ENCODE measurements at regions not wholly inside any gene's neighbourhood (a gene's known extent, or its start where the extent isn't known, plus 50 kb on each side); places are given as distances from the start of the nearest gene placed in this dataset.

DNA sequence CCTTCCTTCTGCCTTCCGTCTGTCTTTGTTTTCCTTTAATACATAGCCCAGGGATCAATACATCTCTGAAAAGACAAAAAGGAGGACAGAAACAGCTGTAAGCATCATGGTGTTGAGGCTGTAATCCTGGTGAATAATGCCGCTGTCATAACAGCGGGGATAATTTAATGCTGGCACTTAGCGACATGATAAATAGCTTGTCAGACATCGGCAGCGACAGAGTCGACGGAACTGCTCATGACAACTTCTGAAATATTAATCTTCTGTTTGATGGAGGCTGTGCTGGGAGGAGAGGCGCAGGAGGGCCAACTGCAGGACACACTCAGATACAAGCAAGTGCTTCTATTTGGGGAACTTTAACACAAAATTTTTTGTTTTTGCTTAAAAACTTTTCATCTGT lies 602.2 kb downstream of the GALR1 start:
- intact Hi-C loops (cut with micrococcal nuclease; ENCODE audit: unreplicated experiment), result no loop called here
- no peak for DNase-seq (ENCODE audit: low spot score)
- Histone ChIP-seq H3K4me2 (ENCODE audit: low read length) (no peak overlapping the region), H3K9me2 (ENCODE audit: insufficient read depth, low read length) (no peaks in the 10 kb centered on the region), H4K20me1 (ENCODE audit: insufficient read depth, low read length) (no peaks in the 10 kb centered on the region), H3K36me3 (ENCODE audit: insufficient read depth, low read length) (no peaks in the 10 kb centered on the region), H3K4me1 (ENCODE audit: insufficient read depth, low read length, poor library complexity, severe bottlenecking) (no peaks in the 10 kb centered on the region), H3K79me2 (ENCODE audit: insufficient read depth, low read depth, low read length) (no peaks in the 10 kb centered on the region), H3K9me3 (ENCODE audit: low read length) (no peaks in the 10 kb centered on the region), H3K4me3 (ENCODE audit: low read depth, low read length, poor library complexity, severe bottlenecking) (no peak overlapping the region), H2AFZ (ENCODE audit: low read length) (no peak overlapping the region), H3K27ac (ENCODE audit: low read depth, low read length, poor library complexity, severe bottlenecking) (no peak overlapping the region)
- no peak for TF ChIP-seq EZH2phosphoT487 (IDR thresholded peaks at IDR 0.05; ENCODE audit: borderline replicate concordance, low read depth, low read length)
- TF ChIP-seq CTCF (conservative IDR thresholded peaks at IDR 0.05; ENCODE audit: low read length), result no peak
- CTCF ChIA-PET (ENCODE audit: unreplicated experiment), result no interaction called here
- POLR2A ChIA-PET, result no interaction called here
- BruUV-seq (replicated peaks), result no TSS peak

GRCh38 chr18:77853859-77854258 lies 604.2 kb downstream of the GALR1 start:
- Histone ChIP-seq H3K9me2 (ENCODE audit: insufficient read depth, low read length) (no peaks in the 10 kb centered on the region), H3K27ac (ENCODE audit: low read depth, low read length, poor library complexity, severe bottlenecking) (no peak overlapping the region), H3K4me1 (ENCODE audit: insufficient read depth, low read length, poor library complexity, severe bottlenecking) (no peaks in the 10 kb centered on the region), H3K4me3 (ENCODE audit: low read depth, low read length, poor library complexity, severe bottlenecking) (no peak overlapping the region), H3K79me2 (ENCODE audit: insufficient read depth, low read depth, low read length) (no peaks in the 10 kb centered on the region), H3K9me3 (ENCODE audit: low read length) (no peaks in the 10 kb centered on the region), H4K20me1 (ENCODE audit: insufficient read depth, low read length) (no peaks in the 10 kb centered on the region), H2AFZ (ENCODE audit: low read length) (no peak overlapping the region), H3K4me2 (ENCODE audit: low read length) (no peak overlapping the region), H3K36me3 (ENCODE audit: insufficient read depth, low read length) (no peaks in the 10 kb centered on the region)
- TF ChIP-seq EZH2phosphoT487 (IDR thresholded peaks at IDR 0.05; ENCODE audit: borderline replicate concordance, low read depth, low read length) (no peak), CTCF (conservative IDR thresholded peaks at IDR 0.05; ENCODE audit: low read length) (no peak)
- CTCF ChIA-PET (ENCODE audit: unreplicated experiment), result no interaction called here
- intact Hi-C loops (cut with micrococcal nuclease; ENCODE audit: unreplicated experiment), result no loop called here
- POLR2A ChIA-PET, result no interaction called here
- BruUV-seq (replicated peaks), result no TSS peak
- DNase-seq (ENCODE audit: low spot score), result no peak

DNA sequence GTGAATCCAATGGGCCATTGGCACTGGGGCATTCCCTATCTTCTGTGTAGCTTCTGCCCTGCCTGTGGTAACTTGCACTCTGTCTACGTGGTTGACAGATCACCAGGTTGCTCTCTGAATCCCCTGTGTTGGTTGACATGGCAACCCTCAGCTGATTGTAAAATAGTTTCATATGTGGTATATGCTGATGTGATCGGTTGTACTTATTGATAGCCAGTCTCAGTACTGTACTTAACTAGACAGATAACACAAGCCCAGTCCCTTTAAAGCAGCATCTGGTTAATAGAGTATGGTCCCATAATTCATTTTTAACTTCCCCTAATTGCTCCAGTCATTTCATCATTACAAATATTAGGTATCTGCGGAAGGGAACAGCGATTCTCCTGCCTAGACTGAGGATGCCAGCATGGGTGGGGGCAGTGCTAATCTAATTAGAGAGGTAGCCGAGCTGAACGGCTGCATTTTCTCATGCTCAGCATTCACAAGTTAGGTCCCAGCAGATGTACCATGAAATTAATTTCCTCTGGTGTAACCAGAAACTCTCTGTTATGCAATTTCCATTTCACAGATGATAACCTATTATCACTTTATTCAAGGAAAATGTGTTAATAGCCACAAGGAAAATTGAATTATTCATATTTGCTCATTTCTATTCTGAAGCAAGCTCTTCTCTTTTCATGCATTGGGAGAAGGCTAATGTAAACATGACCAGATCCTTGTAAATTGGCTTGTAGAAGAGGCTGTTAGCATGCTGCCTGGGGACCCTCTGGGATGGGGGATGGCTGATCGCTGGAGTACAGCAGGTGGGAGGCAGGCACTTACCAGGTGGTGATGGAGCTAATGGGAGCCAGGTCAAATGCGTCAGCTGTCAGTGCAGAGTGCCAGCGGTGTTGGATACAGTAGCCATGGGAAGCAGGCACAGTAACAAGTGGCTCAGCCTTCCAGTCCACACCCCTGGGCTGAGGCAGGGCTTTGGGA lies 608.3 kb downstream of the GALR1 start:
- CTCF ChIA-PET (ENCODE audit: unreplicated experiment), result no interaction called here
- no TSS peak for BruUV-seq (replicated peaks)
- intact Hi-C loops (cut with micrococcal nuclease; ENCODE audit: unreplicated experiment), result no loop called here

More for the DNA sequence above, 608.3 kb downstream of the GALR1 start:
- POLR2A ChIA-PET, result no interaction called here
- H3K4me3 ChIP-seq (ENCODE audit: low read depth, low read length, poor library complexity, severe bottlenecking), result no peak overlapping the region
- H3K79me2 ChIP-seq (ENCODE audit: insufficient read depth, low read depth, low read length), result no peaks in the 10 kb centered on the region
- no peak for DNase-seq (ENCODE audit: low spot score)
- H3K9me3 ChIP-seq (ENCODE audit: low read length), result no peaks in the 10 kb centered on the region
- no peak overlapping the region for H2AFZ ChIP-seq (ENCODE audit: low read length)
- H3K36me3 ChIP-seq (ENCODE audit: insufficient read depth, low read length), result no peaks in the 10 kb centered on the region
- no peak overlapping the region for H3K4me2 ChIP-seq (ENCODE audit: low read length)
- no peak overlapping the region for H3K27ac ChIP-seq (ENCODE audit: low read depth, low read length, poor library complexity, severe bottlenecking)
- TF ChIP-seq CTCF (conservative IDR thresholded peaks at IDR 0.05; ENCODE audit: low read length) (no peak), EZH2phosphoT487 (IDR thresholded peaks at IDR 0.05; ENCODE audit: borderline replicate concordance, low read depth, low read length) (no peak)
- no peaks in the 10 kb centered on the region for H4K20me1 ChIP-seq (ENCODE audit: insufficient read depth, low read length)
- H3K4me1 ChIP-seq (ENCODE audit: insufficient read depth, low read length, poor library complexity, severe bottlenecking), result no peaks in the 10 kb centered on the region
- H3K9me2 ChIP-seq (ENCODE audit: insufficient read depth, low read length), result no peaks in the 10 kb centered on the region
